ENCODE measurements at regions not wholly inside any gene's neighbourhood (a gene's known extent, or its start where the extent isn't known, plus 50 kb on each side); places are given as distances from the start of the nearest gene placed in this dataset.

GRCh38 chr7:49261928-49262327 is 337.6 kb downstream of the CDC14C start:
- Histone ChIP-seq H3K4me1 (ENCODE audit: insufficient read depth) (no peaks in the 10 kb centered on the region), H3K4me3 (no peak overlapping the region), H3K9me3 (no peaks in the 10 kb centered on the region), H3K27me3 (no peaks in the 10 kb centered on the region), H3K36me3 (no peaks in the 10 kb centered on the region), H3K27ac (no peak overlapping the region)
- no peak for TF ChIP-seq EP300 (IDR thresholded peaks at IDR 0.05)
- TF ChIP-seq POLR2A (IDR thresholded peaks at IDR 0.05), result no peak
- TF ChIP-seq, protein P1, sequence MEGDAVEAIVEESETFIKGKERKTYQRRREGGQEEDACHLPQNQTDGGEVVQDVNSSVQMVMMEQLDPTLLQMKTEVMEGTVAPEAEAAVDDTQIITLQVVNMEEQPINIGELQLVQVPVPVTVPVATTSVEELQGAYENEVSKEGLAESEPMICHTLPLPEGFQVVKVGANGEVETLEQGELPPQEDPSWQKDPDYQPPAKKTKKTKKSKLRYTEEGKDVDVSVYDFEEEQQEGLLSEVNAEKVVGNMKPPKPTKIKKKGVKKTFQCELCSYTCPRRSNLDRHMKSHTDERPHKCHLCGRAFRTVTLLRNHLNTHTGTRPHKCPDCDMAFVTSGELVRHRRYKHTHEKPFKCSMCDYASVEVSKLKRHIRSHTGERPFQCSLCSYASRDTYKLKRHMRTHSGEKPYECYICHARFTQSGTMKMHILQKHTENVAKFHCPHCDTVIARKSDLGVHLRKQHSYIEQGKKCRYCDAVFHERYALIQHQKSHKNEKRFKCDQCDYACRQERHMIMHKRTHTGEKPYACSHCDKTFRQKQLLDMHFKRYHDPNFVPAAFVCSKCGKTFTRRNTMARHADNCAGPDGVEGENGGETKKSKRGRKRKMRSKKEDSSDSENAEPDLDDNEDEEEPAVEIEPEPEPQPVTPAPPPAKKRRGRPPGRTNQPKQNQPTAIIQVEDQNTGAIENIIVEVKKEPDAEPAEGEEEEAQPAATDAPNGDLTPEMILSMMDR (IDR thresholded peaks at IDR 0.05), result no peak
- no peak for DNase-seq
- intact Hi-C loops (cut with DNase I), result loop anchor here in 1 of 4 donors (5.0 kb wide), 1 partner anchor 1380 kb away; no protein-coding TSS in a partner anchor
- 94% methylated on average over 6 of the region's 6 CpGs for WGBS, 3 donors

GRCh38 chr7:49264530-49264929 is 340.2 kb downstream of the CDC14C start:
- intact Hi-C loops (cut with DNase I), result loop anchor here in 1 of 4 donors (5.0 kb wide), 1 partner anchor 1382 kb away; no protein-coding TSS in a partner anchor
- 40 to 50% (median 49%) methylated on average over 3 of the region's 3 CpGs for WGBS, 3 donors

GRCh38 chr7:49273897-49274296 is 349.6 kb downstream of the CDC14C start:
- H3K9me3 ChIP-seq, result no peaks in the 10 kb centered on the region
- no peaks in the 10 kb centered on the region for H3K27me3 ChIP-seq
- DNase-seq, result no peak
- TF ChIP-seq POLR2A (IDR thresholded peaks at IDR 0.05) (no peak), EP300 (IDR thresholded peaks at IDR 0.05) (no peak)
- TF ChIP-seq, protein P1 (IDR thresholded peaks at IDR 0.05), result no peak
- 0 to 74% (median 70%) methylated on average over 1 of the region's 1 CpG for WGBS, 3 donors
- intact Hi-C loops (cut with DNase I), result no loop called here
- no peaks in the 10 kb centered on the region for H3K4me1 ChIP-seq (ENCODE audit: insufficient read depth)
- H3K36me3 ChIP-seq, result no peaks in the 10 kb centered on the region
- H3K27ac ChIP-seq, result no peak overlapping the region
- no peak overlapping the region for H3K4me3 ChIP-seq

More at GRCh38 chr7:49264530-49264929, 340.2 kb downstream of the CDC14C start:
- Histone ChIP-seq H3K9me3 (no peaks in the 10 kb centered on the region), H3K27ac (no peak overlapping the region), H3K4me1 (ENCODE audit: insufficient read depth) (no peaks in the 10 kb centered on the region), H3K27me3 (no peaks in the 10 kb centered on the region), H3K4me3 (no peak overlapping the region), H3K36me3 (no peaks in the 10 kb centered on the region)
- TF ChIP-seq EP300 (IDR thresholded peaks at IDR 0.05), result no peak
- TF ChIP-seq, protein P1 (IDR thresholded peaks at IDR 0.05), result no peak
- no peak for TF ChIP-seq POLR2A (IDR thresholded peaks at IDR 0.05)
- DNase-seq, result no peak

GRCh38 chr7:49279891-49280290 is 355.5 kb downstream of the CDC14C start:
- no peak overlapping the region for H3K27ac ChIP-seq
- 20 to 34% (median 28%) methylated on average over 2 of the region's 2 CpGs for WGBS, 3 donors
- no peaks in the 10 kb centered on the region for H3K36me3 ChIP-seq
- no peak overlapping the region for H3K4me3 ChIP-seq
- no peak for DNase-seq
- H3K27me3 ChIP-seq, result no peaks in the 10 kb centered on the region
- no peak for TF ChIP-seq POLR2A (IDR thresholded peaks at IDR 0.05)
- TF ChIP-seq, protein P1 (IDR thresholded peaks at IDR 0.05), result no peak
- no peaks in the 10 kb centered on the region for H3K9me3 ChIP-seq
- no peaks in the 10 kb centered on the region for H3K4me1 ChIP-seq (ENCODE audit: insufficient read depth)
- intact Hi-C loops (cut with DNase I), result no loop called here
